DLD1 (cell line): ENCODE measurements at regions not wholly inside any gene's neighbourhood (a gene's known extent, or its start where the extent isn't known, plus 50 kb on each side); places are given as distances from the start of the nearest gene placed in this dataset.

ENCODE experiments used
- in situ Hi-C: cut with HindIII; loops from 2 replicates; pipeline ENCODE4 v1.10.0; 2017; ENCODE audit warnings: low sequenced_read_pairs

DNA sequence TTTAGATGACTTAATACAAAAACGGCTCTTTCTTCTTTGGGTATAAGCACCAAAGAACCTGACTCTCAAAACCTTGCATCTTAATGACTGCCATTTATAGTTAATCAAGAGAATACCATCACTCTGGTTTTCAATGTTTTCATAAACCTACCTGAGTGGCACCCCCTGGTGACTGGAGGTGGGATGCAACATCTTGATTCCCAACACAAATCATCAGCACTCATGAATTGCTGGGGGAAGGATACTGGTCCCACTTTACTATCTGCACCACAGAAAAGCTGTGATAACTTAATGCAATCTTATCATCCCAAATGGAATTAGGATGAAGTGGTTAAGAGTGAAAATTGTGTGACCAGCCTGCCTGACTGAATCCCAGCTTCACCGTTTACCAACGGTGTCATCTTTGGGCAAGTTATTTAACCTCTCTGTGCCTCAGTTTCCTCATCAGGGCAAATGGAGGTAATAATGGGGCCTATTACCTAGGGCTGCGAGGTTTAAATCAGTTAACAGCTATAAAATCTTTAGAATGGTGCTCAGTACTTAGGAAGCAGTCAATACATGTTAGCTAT, 366.4 kb downstream of the KLF12 start:
- in situ Hi-C loops = no loop called here

DNA sequence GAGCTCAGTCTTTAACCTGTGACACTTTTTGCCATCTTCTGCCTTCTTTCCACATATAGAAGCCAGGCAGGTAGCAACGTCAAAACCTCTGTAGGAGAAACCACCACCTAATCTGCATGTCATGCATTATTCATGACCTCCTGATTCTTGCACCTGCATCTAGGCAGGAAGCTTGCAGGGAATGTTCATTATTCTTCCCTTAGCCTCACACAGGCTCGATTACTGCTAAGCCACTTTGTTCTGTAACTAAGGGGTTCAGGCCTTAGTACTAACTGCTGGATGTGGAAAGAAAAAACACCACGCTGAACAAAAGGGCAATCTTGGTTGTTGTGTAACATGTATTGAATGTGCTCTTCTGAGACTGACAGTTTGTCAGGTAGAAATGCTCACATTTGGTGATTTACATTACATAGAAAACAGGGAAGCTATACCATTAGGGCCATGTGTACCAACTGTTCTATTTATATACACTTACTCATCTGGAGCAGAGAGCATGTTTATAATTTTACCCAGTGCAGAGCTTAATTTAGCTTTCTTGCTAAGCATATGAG, 366.9 kb downstream of the KLF12 start:
- in situ Hi-C loops = no loop called here

DNA sequence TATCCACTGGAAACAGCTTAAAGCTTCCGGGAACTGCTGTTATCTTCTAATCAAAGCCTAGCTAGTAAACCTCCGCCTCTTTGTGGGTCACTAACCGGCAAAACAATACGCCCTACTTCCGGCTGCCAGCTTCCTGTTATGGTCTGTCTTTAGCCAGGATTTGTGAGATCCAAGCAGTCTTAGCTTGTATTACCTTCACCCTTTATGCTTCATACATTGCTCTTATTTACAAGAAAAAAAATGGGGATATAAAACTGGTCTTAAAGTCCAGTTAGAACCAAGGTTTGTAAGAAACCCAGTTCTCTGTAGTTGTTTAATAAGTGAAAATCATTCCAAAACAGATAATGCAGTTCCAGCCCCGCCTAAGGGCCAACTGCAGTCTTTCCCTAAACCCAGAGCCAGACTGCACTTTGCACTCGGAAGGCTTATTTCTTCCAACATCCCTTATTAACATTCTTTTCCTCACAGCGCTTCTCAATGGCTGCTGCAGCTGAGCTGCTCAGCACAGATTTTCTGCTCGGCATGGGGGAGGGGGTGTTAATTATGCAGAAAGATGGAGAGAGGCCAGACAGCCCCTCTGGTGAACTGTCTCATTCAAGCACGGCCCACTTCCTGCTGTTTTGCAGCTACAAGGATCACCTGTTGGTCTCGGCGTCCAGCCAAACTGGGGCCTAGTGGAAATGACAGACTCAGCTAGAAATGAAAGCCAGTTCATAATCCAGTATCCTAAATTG, 368.4 kb downstream of the KLF12 start:
- in situ Hi-C loops = no loop called here

DNA sequence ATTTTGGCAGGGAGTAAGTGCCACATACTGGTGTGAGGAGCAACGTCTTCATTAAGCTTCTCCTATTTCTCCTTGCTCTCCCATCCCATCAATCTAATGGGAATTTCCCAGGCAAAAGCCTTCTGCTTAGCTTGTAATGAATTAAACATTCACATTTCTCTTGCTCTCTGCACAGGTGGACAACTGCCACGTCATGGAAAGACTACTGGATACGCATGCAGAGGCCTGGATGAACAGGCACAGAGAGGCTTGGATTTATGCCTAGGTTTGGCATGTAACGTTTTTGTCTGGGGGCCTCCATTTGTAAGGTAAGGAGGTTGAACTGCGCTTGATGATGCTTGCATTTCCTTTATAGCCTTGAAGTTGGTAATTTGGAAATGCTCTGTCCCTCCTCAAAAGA, 374.8 kb downstream of the KLF12 start:
- in situ Hi-C loops = no loop called here

DNA sequence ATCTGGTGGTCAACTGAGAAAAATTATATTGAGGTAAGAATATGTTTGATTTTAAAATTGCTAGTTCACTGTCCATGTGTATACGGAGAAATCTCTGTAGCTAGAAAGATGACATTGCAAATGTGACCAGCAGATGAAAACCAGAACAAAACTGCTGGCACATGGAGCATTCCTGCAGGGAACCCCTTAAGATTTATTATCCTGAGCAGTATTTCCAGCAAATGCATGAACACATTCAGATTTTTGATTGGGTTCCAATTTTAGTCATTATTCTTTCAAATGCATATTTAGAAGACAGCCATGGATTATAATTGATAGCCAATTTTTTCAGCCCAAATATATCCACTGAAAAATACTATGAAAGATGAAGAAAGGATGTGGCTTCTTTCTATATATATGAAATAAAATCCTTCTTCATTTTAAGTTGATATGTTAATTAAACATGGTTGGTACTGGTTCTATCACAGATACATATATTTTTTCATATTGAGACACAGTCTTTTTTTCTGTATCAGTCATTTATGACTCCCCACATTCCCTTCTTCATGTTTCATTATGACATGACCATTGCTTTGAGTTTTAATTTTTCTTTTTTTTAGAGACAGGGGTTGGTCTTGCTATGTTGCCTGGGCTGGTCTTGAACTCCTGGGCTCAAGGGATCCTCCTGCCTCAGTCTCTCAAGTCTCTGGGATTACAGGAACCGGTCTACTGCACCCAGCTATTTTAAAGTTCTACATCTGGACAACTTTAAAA, 376.5 kb downstream of the KLF12 start:
- in situ Hi-C loops = no loop called here

DNA sequence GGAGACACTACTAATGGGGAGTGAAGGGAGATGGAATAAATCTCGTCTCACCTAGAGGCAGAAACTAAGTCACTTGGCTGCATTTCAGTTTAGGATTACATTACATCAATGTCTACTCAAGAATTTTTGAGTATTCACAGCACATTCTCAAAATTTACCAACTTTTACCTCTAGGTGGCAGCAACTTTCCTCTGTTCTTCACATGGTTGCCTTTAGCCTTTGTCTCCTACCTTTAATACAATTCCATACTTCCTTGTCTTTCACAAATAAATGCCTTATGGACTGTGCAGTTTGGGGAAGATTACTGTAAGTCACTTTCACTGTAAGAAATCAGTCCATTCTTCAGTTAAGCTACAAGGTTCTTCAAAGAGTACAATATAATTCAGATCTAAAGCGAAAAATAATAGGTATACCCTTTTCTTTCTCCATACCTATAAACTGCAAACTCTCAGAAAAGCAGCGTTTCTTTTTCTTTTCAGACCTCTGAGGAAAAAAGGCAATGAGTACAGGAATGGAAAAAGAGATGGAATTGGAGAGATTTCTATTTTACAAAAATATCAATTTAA, 379.4 kb downstream of the KLF12 start:
- in situ Hi-C loops = no loop called here

DNA sequence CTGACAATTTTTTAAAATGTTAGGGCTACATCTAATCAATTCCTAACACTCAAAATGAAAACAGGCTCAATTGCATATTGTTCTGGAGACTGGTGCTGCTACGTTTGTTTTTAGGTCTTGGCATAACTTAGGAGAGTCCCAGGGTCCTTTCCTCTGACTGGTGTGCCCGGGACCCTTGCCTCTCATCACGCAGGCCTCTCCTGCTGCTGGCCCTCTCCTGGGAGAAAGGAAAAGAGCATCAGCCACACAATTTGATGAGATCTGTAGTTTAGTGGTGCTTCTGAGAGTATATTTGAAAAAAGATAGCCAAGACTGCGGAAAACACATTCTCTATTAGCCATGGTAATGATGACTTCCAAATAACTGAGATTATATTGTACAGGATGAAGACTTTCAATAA, 380.0 kb downstream of the KLF12 start:
- in situ Hi-C loops = no loop called here

DNA sequence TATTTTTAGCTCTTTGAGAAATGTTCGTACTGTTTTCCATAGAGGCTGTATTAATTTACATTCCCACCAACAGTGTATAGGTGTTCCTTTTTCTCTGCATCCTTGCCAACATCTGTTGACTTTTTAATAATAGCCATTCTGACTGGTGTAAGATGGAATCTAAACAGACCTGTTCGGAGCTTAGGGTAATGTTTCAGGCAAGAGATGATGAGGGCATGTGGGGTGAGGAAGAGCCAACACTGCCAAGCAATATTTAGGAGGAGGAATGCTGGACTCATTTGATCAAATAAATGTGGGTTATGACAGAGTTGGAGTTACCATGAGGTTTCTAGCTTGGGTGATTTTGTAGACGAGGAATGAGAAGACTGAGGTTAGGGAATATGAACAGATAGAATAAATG, 382.9 kb downstream of the KLF12 start:
- in situ Hi-C loops = no loop called here

DNA sequence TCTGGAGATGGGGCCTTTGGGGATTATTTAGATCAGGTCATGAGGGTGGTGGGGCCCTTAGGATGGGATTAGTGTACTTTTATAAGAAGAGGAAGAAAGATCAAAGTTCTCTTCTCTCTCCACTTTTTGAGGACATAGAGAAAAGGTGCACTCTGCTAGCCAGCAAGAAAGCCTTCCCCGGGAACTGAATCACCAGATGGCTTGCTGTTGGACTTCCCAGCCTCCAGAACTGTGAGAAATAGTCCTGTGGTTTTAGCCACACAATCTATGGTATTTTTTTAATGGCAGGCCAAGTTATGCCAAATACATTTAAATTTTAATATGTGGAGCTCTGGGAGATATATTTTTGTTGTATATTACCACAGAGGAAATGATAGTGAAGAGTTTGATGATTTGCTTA, 385.8 kb downstream of the KLF12 start:
- in situ Hi-C loops = no loop called here

DNA sequence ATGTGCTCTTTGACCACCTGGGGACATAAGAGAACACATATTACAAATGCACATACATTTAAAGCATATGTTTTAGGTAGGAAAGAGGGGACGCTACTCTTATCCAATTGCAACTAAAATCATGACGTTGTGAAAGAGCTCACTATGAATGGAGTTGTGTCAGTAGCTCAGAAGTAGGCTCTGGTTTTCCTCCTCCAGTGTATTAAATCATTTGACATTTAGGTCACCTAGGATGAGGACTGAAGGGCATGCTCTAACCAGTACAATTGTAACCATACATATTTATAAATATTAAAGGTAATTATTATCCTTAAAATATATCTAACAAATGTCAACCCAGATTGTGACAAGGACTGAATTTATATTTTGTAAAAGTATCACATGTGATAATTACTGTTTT, 389.0 kb downstream of the KLF12 start:
- in situ Hi-C loops = no loop called here

DNA sequence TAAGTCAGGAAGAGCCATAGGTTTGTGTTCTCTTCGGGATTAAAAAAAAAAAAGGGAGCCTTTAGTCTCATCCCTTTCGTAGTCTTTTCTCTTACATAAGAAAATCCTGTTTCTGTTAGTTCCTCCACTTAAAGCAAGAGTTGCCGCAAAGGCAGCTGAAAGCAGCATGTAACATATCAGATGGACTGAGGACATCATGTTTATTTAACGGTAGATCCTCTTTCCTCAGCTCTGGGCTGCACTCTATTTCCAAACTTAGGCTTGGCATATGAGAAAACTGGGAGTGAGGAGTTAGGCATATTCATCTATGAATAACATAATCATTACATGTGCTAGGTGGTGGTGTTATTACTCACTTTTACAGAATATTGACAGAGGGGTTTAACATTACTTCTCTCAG, 391.2 kb downstream of the KLF12 start:
- in situ Hi-C loops = no loop called here

DNA sequence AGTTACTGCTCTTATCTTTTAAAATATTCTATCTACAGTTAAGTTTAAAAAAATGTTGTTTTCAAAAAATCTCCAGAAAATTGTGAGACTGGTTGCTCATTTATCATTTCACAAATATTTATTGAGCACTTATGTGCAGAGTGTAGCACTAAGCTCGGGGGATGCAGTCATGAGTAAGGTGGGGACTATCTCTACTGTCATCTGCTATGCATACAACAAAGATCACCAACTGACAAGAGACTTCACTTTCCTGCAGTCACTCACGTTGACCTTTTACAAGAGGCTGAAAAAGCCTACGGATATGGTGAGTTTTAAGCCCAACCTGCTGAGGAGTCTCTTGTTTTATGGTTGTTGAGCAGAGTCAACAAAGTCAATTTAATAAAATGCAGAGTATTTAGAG, 392.5 kb downstream of the KLF12 start:
- in situ Hi-C loops = no loop called here

DNA sequence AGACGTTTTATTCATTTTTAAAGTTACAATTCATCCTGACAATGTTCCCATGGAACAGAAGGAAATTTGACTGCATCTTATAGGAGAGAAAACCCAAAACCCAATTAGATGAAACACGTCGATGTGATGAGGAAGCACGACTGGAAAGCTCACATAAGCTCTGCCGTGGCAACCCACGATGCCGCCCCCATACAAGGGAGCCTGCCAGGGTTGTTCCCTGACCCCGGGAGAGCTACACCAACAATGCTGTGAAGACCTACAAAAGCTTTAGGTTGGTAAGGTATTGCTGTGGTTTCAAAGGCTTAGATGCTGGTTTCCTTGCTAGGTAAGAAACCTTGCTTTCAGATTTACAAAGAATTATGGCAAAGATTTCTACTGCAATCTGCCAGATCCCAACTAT, 393.1 kb downstream of the KLF12 start:
- in situ Hi-C loops = no loop called here

DNA sequence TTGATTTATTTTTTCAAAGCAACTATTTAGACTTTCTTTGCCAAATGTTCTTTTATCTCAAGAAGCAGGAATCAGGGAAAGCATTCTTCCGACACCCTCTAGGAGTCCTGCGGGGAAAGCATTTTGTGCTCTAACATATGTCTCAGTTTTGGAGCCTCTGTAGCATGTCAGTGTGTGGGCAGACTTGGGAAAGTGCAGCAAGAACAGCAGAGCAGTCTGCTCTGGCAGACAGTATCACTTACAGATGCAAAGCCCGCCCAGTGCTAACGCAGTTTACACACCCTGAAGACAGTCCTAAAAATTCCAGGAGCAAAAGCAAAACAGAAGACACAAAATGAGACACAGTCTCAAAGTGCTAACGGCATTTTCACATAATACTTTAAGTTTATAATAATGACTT, 393.5 kb downstream of the KLF12 start:
- in situ Hi-C loops = no loop called here

DNA sequence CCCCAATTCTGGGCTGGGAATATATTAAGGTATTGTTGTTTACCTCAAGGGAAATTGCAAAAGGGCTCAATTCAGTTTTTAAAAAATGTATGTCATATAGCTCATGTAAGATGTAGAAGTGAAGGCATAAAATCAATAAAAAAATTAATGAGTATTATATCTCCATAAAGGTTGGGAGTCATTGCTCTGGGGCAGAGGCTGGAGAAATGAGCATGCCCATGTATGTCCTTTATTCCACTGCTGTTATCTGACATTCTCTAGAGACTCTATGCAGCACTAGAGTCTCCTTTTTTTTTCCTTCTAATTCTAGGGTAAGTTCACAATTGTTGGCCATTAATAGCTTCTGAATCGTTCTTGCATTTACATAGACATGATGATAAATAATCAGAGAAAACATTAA, 394.8 kb downstream of the KLF12 start:
- in situ Hi-C loops = no loop called here

DNA sequence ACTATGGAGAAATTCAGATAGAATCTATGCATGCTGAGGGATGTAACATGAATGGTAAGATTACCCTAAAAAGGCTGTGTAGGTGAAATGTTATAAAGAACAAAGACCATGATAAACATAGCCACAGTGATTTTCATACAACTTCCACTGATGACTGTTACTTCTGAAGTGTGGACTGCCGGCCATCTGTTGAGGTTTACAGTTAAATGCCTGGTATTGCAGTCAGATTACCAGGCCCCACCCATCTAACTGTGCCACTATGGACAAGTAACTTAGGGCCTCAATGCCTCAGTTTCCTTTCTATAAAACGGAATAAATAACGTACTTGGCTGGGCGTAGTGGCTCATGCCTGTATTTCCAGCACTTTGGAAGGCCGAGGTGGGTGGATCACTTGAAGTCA, 395.6 kb downstream of the KLF12 start:
- in situ Hi-C loops = no loop called here

DNA sequence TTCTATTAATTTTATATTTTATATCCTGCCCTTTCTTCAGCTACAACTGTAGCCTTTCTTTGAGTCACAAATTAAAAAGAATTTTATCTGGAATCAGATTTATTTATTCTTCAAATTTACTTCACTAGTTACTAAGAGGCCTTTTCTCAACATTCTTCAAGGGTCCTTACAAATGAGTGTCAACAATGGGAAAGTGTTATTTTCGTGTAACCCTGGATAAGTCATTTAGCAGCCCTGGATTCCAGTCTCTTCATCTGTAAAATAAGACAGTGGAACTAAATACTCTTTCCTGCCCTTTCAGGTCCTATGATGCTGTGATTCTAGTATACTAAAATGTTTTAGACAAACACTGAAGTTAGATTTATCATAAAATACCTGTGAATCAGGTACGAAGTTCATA, 397.0 kb downstream of the KLF12 start:
- in situ Hi-C loops = no loop called here

DNA sequence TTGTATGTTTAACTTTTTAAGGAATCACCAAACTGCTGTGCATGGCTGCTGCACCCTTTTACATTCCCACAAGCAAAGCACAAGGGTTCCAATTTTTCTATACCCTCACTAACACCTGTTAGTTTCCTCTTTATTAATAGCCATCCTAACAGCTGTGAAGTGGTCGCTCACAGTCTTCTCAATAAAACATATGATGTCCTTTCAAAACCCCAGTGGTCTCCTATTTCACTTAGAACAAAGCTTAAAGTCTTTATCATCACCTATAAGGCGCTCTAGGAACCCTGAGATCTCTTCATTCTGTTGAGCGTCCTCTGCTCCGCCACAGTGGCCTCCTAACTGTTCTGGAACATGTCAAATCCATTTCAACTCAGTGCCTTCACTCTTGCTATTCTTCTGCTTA, 400.5 kb downstream of the KLF12 start:
- in situ Hi-C loops = no loop called here

DNA sequence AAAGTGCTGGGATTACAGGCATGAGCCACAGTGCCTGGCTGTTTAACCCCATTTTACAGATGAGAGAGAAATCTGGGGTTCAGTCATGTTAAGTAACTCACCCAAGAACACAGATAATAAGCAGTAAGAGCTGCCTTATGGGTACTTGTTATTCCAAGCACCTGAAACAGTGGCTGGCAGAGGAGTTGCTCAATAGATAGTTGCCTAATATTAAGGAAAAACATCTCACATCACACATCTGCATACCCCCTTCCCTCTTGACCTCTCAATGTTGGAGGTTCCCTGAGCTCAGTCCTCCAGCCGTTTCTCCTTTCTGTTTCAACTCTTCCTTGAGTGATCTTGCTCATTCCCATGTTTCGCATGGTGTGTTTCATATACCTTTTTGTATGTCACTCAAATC, 401.9 kb downstream of the KLF12 start:
- in situ Hi-C loops = no loop called here

DNA sequence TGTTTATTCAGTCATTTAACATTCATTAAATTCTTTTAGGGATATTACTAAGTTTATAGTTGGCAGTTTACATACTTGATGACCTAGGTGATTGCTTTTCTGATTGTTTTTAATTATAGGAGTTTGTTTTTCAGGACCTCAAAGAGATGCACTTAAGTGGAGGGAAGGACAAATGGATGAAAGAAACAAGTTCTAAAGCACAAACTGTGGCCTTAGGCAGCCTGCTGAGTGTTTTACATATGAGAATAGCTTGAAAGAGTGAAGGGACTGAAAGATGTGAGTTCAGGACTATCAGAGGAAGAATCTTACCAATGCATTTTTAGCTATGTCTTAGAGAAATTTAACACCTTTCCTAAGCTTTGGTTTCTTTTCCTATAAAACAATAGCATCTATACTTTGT, 402.6 kb downstream of the KLF12 start:
- in situ Hi-C loops = no loop called here

DNA sequence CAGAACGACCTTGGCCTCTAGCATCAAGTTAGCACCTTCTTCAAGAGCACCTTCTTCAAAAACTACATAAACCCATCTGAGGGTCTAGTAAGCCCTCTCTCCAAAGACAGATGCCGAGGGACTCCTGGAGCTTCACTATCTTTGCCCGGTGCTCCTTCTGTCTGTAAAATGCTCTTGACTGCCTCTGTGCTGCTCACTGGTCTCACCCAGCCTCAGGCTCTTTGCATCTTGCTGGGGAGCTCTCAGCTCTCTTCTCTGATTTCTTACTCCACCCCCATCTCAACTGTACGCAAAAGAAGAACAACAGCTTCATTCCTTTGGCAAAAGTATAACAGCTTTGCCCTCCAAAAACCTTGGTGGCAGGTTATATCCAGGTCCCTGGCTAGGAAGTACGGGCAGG, 404.2 kb downstream of the KLF12 start:
- in situ Hi-C loops = no loop called here

DNA sequence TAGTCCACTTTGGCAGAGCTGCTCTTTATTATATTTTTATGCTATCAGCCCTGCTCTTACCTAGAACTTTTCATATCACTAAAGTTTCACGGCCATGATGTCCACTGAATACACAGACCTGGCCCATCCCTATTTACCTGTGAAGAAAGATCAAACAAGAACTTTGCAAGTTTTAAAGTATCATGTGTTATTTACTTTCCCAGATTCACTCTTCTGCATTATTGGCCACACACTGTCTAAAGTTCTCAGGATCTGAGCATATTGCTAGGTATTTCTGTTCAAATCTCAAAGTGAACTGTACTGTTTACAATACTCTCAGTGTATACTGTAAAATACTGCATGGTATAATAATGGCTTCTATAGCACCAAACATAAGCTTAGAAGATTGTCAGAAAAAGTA, 405.2 kb downstream of the KLF12 start:
- in situ Hi-C loops = no loop called here
